ENCODE measurements at regions not wholly inside any gene's neighbourhood (a gene's known extent, or its start where the extent isn't known, plus 50 kb on each side); places are given as distances from the start of the nearest gene placed in this dataset.
"Not testable (repeated sequence)": the region's sequence is repeated elsewhere in the genome, so short reads cannot be mapped to it uniquely, and the experiment has no call there.

GRCh38 chr5:92942762-92943161 is 638.3 kb downstream of the NR2F1-AS1 start:
- ATAC-seq (ENCODE audit: low FRiP score) (no peak), DNase-seq (ENCODE audit: low spot score) (no peak)
- no peak for TF ChIP-seq CTCF (IDR thresholded peaks at IDR 0.05)

GRCh38 chr5:92941806-92942205 is 639.2 kb downstream of the NR2F1-AS1 start:
- DNase-seq (ENCODE audit: low spot score) (no peak), ATAC-seq (ENCODE audit: low FRiP score) (no peak)
- TF ChIP-seq CTCF (IDR thresholded peaks at IDR 0.05), result no peak

GRCh38 chr5:92939428-92939827 is 641.6 kb downstream of the NR2F1-AS1 start:
- ATAC-seq (ENCODE audit: low FRiP score) (peak; percentile 71), DNase-seq (ENCODE audit: low spot score) (no peak)
- TF ChIP-seq CTCF (IDR thresholded peaks at IDR 0.05), result no peak

- not testable (repeated sequence) for DNase-seq (ENCODE audit: low spot score); ATAC-seq (ENCODE audit: low FRiP score)
These were observed 643.6 kb downstream of the NR2F1-AS1 start for GRCh38 chr5:92937396-92937795.

DNA sequence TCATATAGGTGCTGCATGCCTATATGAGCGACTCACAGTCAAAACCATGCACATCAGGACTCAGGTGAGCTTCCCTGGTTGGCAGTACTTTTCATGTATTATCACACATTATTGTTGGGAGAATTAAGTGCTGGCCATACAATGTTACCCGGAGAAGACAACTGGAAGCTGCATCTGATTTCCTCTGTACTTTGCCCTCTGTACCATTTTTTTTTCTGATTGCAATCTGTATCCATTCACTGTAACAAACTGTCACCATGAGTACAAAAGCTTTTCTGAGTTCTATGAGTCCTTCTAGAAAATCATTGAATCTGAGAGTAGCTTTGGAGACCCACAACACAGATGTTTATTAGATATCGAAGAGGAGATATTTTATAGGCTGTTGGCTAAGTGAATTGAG is 651.0 kb downstream of the NR2F1-AS1 start:
- DNase-seq (ENCODE audit: low spot score), result no peak
- TF ChIP-seq CTCF (IDR thresholded peaks at IDR 0.05), result no peak
- no peak for ATAC-seq (ENCODE audit: low FRiP score)

DNA sequence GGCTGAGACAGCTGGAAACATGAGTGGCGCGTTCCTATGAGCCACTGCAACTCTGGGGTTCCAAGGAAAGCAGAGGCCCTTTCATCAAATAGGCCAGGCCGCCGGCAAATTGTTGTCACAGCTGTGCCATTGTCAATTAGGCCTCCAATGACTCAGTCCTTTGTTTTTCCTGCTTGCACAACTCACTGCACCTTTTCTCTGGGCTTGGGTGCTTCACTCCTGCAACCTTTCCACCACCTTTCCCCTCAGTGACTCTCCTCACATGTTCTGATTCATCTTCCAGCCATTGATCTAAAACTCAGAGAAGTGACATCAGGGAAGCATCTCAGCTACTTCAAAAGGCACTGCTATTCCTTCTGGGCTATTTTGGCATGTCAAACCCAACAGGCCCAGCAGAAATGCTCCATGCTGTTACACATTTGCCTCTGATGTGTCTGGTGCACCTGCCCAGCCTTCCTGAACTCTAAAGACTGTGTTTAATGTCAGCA is 653.7 kb downstream of the NR2F1-AS1 start:
- no peak for DNase-seq (ENCODE audit: low spot score)
- no peak for ATAC-seq (ENCODE audit: low FRiP score)
- TF ChIP-seq CTCF (IDR thresholded peaks at IDR 0.05), result no peak

DNA sequence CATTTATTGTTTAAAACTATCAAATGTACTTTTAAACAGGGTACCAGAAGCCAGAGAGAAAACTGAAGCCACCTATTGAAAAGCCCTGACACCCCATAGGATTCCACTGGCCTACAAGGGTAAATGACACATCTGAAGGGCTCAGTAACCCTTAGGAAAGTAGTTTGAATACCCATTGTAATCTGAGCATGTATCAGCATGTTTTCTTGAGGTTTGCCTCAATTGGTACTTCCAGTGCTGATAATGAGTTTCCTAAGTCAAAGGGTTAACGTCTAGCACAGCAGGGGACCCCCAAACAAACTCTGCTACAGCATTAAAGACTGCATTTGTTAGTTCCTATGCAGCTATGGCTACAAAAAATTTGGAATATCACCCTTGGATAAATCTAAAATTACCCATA is 657.1 kb downstream of the NR2F1-AS1 start:
- DNase-seq (ENCODE audit: low spot score) (no peak), ATAC-seq (ENCODE audit: low FRiP score) (no peak)
- TF ChIP-seq CTCF (IDR thresholded peaks at IDR 0.05), result no peak
